Hepatic stellate cell (primary cell): ENCODE measurements at regions not wholly inside any gene's neighbourhood (a gene's known extent, or its start where the extent isn't known, plus 50 kb on each side); places are given as distances from the start of the nearest gene placed in this dataset.
"Not testable (repeated sequence)": the region's sequence is repeated elsewhere in the genome, so short reads cannot be mapped to it uniquely, and the experiment has no call there.

ENCODE experiments used
- DNase-seq: peaks from one replicate; pipeline ENCODE4 v3.0.0; 2011; ENCODE audit warnings: low spot score

DNA sequence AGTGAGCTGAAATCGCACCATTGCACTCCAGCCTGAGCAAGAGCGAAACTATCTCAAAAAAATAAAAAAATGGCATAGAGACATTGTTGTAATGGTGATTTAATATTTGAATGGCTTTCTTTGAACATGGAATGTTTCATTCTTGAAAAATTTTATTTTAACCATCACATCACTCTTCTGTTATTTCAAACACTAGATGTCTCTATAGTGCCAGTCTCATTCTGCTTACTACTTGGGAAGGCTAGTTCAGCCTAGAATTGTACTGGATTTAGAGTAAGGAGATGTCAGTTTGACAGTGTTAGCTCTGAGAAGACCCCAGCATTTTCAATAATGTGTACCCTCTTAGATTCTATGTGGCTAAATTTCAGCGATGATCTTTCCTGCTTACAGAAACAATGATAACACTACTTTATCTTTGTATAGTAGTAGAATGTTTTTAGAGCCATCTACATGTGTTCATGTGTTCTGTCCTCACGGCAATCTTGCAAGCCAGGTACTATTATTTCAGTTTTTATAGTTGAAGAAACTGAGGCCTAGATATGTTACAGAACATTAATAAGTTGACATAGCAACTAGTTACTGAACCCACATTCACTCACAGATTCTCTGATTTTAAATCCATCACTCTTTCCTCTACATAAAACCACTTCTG lies 142.9 kb upstream of the ZSWIM2 start:
- DNase-seq: no peak

- no peak for DNase-seq
These were observed 136.0 kb upstream of the ZSWIM2 start for GRCh38 chr2:186984966-186985365.

DNA sequence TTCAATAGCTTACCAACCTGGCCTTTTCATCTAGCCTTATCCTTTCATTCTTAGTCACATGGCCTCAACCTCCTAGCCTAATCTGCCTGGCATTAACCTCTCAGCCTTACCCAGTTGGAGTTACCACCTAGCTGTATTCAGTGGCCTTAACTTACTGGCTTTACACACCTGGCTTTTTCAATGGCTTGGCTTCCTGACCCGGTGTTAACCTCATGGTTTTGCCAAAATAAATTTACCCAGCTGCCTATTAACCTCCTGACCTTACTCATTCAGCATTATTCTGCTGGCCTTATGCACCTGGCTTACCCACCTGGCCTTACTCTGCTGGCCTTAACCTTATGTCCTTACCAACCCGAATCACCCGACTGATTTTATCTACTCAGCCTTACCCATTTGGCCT lies 135.5 kb upstream of the ZSWIM2 start:
- DNase-seq: no peak

DNA sequence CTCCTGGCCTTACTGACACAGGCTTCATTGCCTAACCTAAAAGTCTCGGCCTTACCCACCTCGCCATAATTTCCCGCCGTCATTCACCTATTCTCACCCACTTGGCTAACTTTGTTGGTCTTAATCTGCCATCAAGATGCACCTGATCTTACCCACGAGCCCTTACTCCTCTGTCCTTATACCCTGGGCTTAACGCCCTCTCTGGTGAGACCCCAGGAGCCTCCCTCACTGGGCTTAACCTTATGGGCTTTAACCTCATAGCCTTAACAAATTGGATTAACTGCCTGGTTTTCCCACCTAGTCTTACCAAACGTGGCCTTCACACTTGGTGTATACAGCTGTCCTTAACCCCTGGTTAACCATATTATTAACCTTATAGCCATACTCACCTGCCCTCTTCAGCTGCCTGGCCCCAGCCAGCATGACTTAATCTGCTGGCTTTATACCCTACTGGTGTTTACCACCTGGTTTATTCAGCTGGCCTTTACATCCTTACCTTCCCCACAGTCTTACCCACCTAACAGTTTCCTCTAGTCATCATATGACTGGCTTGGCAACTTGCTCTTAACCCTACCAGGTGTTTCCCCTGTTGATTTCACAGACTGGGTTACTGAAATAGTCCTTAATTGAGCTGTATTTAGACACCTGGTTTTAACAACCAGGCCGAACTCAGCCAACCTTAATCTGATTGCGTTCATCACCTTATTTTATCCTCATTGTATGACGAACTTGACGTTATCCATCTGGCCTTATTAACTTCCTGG lies 132.0 kb upstream of the ZSWIM2 start:
- DNase-seq: no peak

GRCh38 chr2:186980117-186980442 lies 131.1 kb upstream of the ZSWIM2 start:
- no peak for DNase-seq

DNA sequence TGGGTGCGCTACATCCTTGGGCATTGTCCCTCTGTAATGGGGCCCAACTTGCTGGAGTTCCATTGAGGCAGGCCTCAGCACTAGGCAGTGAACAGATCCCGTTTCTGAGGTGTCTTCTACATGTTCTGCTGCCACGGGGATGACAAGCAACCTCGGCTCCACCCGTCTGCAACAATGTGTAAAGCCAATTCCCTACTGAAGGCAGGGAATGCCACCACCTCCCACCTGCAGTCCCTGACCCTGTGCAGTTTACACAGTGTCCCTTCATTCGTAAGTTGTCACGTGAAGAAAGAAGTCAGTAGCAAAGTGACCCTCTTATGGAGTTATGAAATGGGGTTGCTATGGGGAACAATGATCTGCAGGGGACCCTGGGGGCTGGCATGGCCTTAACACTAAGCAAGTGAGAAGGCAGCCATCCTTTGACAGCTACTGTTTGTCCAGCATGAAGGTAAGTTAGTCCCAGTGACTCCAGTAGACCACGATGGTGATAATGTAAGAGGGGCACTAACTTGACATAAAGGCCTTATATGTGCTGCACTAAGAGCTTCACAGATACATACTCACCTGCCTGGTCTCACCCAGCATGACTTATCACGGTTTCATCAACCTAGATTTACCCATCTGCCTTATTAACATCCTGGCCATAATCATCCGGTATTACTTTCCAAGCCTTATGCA lies 130.6 kb upstream of the ZSWIM2 start:
- DNase-seq: no peak

DNA sequence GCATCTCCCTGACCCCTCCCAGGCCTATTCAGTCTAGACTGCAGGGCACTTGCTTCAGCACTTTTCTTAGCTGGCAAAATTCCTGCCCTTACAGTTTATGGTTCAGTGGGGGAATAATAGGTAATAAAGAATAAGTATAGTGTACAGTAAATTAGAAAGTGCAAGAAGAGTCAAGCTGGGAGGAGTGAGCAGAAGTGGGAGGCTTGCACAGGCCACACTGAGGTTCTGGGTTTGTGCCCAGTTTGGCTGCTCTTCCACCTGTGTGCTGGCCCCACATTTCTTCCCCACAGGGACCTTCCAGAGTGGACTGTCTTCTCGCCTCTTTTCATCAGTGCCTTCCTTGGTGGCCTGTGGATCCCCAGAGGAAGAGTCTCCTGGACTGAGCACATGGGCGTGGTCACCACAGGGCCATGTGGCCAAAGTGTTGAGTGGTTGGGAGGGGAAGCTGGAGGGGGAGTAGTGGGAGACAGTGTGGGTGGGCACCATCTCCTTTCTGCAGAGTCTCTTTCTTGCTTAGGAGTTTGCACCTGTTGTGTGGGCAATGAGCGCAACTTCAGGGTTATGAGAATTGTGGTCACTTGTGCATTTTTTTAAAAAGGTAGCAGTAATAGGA lies 128.6 kb upstream of the ZSWIM2 start:
- DNase-seq: no peak

DNA sequence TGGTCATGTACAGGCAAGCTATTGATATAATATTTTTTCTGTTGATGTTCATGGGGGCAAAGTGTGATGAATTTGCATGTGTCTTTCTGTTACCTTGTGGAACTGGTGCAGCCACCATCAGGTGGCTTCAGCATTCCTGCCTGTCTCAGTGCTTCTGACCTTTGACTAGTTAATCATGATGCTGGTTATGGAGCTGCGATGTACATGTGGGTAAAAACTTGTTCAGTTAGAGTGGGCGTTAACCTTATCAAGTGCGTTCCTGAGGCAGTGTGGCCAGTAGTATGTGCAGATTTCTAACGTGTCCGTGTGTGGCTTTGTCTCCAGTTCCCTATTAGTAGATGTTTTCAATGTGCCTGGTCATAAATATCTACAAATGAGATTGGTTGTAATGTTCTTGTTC lies 127.4 kb upstream of the ZSWIM2 start:
- no peak for DNase-seq

DNA sequence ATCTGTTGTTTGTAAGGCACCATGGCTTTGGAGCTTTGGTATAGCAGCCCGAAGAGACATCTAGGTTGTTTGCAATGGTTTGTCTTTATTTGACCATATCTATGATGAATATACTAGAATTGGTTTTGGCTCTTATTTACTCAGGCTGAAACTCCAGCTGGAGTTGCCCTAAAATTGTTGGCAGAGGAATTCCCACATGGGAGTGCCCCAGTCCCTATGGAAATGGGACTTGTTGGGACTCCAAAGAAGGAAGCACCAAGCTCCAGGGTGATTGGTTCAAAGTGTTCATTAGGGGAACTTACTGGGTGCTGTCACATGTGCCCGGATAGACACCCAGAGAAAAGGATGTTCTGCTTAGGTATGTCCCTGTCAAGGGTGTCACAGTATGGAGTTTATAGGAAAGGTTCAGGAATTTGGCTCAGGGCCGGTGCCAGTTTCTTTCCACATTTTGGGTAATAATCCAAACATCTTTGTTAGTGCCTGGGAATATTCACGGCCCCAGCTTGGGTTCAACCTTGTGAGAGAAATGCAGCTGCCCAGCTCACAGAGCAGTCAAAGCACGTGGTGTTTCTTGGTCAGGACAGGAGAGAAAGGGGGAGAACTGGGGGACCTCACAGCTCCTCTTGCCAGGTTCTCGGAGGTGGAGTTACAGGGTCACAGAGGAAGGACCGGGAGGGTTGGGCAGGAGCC lies 123.5 kb upstream of the ZSWIM2 start:
- no peak for DNase-seq

- no peak for DNase-seq
These were observed 119.3 kb upstream of the ZSWIM2 start for GRCh38 chr2:186968277-186968676.

GRCh38 chr2:186966015-186966414 lies 117.0 kb upstream of the ZSWIM2 start:
- no peak for DNase-seq

DNA sequence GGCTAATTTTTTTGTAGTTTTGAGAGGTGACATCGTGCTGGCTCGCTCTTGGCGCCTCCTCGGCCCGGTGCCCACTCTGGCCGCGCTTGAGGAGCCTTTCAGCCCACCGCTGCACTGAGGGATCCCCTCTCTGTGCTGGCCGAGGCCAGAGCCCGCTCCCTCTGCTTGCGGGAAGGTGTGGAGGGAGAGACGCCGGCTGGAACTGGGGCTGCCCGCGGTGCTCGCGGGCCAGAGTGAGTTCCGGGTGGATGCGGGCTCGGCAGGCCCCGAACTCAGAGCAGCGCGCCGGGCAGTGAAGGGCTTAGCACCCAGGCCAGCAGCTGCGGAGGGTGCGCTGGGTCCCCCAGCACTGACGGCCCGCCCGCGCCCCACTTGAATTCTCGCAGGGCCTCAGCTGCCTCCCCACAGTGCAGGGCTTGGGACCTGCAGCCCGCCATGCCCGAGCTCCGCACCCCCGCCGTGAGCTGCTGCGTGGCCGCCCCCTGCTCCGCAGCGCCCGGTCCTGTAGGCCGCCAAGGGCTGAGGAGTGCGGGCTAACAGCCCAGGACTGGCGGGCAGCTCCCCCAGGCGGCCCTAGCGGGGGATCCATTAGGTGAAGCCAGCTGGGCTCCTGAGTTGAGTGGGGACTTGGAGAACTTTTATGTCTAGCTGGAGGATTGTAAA lies 113.2 kb upstream of the ZSWIM2 start:
- DNase-seq: no peak

GRCh38 chr2:186960241-186960640 lies 111.3 kb upstream of the ZSWIM2 start:
- DNase-seq: not testable (repeated sequence)

DNA sequence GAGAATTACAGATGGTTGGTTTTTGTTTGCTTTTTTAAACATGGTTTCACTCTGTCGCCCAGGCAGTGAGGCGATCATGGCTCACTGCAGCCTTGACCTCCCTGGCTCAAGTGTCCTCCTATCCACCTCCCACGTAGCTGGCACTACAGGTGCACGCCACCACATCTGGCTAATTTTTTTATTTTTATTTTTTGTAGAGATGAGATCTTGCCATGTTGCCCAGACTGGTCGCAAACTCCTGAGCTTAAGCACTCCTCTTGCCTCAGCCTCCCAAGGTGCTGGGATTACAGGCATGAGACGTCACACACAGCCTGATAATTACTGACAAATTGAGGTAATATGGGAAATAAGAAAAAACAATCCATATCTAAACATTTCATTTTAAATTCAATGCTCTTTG lies 110.5 kb upstream of the ZSWIM2 start:
- DNase-seq: no peak

- DNase-seq: peak; percentile 48
These were observed 101.7 kb upstream of the ZSWIM2 start for GRCh38 chr2:186950694-186951093.

DNA sequence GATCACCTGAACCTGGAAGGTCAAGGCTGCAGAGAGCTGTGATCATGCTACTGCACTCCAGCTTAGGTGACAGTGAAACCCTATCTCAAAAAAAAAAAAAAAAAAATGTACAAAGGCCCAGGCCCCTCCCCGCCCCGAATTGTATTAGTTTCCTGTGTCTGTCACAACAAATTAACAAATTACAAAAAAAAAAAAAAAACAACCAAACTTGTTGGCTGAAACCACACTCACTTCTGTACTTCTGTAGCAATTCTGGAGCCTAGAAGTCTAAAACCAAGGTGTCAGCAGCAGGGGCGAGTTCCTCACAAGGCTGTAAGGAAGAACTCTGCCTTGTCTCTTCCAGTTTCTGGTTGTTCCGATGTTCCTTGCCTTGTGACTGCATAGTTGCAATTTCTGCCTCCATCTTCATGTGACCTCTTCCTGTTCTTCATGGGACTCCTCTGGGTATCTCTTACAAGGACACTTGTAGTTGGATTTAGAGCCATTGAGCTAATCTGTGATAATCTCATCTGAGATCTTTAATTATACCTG lies 100.8 kb upstream of the ZSWIM2 start:
- DNase-seq: no peak

DNA sequence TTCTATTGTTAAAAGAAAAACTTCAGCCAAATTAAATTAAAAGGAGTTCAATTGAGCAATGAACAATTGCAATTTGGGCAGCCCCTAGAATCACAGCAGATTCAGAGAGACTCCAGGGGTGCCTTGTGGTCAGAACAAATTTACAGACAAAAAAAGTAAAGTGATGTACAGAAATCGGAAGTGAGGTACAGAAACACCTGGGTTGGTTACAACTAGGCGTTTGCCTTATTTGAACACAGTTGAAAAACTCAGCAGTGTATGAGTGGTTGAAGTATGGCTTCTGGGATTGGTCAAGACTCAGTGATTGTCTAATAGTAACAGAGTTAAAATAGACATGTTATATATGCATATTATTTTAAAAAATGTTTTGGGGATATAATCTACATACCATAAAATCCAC lies 98.5 kb upstream of the ZSWIM2 start:
- no peak for DNase-seq

- no peak for DNase-seq
These were observed 98.0 kb upstream of the ZSWIM2 start for GRCh38 chr2:186946896-186947467.

GRCh38 chr2:186941853-186942252 lies 92.9 kb upstream of the ZSWIM2 start:
- no peak for DNase-seq

- no peak for DNase-seq
These were observed 91.5 kb upstream of the ZSWIM2 start for GRCh38 chr2:186940463-186940862.

DNA sequence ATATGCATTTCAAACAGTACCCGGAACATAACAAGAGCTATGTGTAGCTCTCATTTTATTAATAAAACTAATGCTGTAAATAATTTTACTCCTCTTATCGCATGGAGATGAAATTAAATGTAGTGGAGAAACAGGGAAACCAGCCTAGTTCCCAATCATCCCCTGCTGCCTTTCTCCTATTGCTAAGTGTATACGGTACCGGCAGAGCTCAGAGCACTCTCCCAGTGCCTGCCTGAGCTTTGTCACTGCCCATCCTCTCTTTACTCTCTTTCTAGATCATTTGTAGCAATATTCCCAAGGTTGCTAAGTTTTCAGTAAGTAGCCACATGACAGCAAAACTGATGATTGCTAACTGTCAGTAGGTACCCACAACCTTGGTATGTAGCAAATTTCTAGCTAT lies 85.5 kb upstream of the ZSWIM2 start:
- no peak for DNase-seq
